PC-9 (cell line): ENCODE measurements at regions not wholly inside any gene's neighbourhood (a gene's known extent, or its start where the extent isn't known, plus 50 kb on each side); places are given as distances from the start of the nearest gene placed in this dataset.
"Not testable (repeated sequence)": the region's sequence is repeated elsewhere in the genome, so short reads cannot be mapped to it uniquely, and the experiment has no call there.

Experiments
- EZH2 ChIP-seq: fragments of 200-600 bp; sonication (generic); IDR thresholded peaks from 2 replicates; pipeline ENCODE4 v1.8.0; 2017; ENCODE audit warnings: antibody characterized with exemption, low read depth
- TF ChIP-seq, protein P1 (sequence below): fragments of 200-600 bp; sonication (generic); conservative IDR thresholded peaks from 2 replicates; pipeline ENCODE4 v1.6.1; 2017; ENCODE audit warnings: mixed run types, antibody characterized with exemption, mild to moderate bottlenecking, moderate library complexity

DNA sequence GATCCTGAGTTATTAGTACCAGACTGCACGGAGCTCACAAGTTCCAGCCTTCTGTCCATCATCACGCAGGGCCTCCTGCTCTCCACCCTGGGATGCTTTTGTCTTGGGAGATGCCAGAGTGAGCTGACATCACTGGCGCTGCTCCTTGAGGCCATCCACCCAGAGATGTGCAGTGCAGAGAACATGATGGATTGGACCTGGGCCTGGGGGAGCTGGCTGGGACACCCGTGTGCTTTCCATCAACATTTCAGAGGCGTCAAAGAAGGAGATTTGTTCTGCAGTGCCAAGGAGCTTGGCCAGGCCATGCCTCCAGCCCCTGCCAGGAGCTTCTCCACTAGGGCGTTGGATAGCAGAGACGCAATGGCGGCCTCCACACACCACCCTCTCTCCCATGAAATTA is 206.6 kb upstream of the ZNF469 start:
- TF ChIP-seq, protein P1, sequence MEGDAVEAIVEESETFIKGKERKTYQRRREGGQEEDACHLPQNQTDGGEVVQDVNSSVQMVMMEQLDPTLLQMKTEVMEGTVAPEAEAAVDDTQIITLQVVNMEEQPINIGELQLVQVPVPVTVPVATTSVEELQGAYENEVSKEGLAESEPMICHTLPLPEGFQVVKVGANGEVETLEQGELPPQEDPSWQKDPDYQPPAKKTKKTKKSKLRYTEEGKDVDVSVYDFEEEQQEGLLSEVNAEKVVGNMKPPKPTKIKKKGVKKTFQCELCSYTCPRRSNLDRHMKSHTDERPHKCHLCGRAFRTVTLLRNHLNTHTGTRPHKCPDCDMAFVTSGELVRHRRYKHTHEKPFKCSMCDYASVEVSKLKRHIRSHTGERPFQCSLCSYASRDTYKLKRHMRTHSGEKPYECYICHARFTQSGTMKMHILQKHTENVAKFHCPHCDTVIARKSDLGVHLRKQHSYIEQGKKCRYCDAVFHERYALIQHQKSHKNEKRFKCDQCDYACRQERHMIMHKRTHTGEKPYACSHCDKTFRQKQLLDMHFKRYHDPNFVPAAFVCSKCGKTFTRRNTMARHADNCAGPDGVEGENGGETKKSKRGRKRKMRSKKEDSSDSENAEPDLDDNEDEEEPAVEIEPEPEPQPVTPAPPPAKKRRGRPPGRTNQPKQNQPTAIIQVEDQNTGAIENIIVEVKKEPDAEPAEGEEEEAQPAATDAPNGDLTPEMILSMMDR, result not testable (repeated sequence)
- not testable (repeated sequence) for TF ChIP-seq EZH2
